OCI-LY3 (cell line): ENCODE measurements at regions not wholly inside any gene's neighbourhood (a gene's known extent, or its start where the extent isn't known, plus 50 kb on each side); places are given as distances from the start of the nearest gene placed in this dataset.

Experiments
- EZH2phosphoT487 ChIP-seq: fragments of 200-600 bp; shearing (Covaris generic); IDR thresholded peaks from 2 replicates; pipeline ENCODE4 v1.6.1; 2018; ENCODE audit warnings: antibody characterized with exemption, mixed run types, low read depth
- TF ChIP-seq, protein P1 (sequence below): fragments of 200-600, 300-600 bp; sonication (generic); IDR thresholded peaks from 2 replicates; pipeline ENCODE4 v1.5.1; 2014; ENCODE audit warnings: antibody characterized with exemption, low read length, low read depth

DNA sequence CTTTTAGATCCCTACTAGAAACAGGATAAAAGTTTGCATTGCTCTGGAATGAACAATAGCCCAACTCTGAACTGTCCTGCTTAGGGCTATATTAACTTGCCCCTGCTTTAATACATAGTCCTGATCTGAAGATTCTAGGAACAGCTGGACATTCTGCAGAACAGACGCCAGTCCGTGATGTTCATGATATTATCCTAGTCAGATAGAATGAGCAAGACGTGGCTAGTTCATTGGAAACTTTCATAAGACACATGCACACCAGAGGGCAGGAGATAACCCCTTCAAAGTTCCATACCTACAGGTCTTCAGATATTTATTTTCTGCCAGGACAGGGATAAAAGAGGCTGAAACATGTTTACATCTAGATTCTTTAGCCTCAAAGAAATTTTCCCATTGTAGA lies 75.5 kb upstream of the CLNK start:
- TF ChIP-seq, protein P1, sequence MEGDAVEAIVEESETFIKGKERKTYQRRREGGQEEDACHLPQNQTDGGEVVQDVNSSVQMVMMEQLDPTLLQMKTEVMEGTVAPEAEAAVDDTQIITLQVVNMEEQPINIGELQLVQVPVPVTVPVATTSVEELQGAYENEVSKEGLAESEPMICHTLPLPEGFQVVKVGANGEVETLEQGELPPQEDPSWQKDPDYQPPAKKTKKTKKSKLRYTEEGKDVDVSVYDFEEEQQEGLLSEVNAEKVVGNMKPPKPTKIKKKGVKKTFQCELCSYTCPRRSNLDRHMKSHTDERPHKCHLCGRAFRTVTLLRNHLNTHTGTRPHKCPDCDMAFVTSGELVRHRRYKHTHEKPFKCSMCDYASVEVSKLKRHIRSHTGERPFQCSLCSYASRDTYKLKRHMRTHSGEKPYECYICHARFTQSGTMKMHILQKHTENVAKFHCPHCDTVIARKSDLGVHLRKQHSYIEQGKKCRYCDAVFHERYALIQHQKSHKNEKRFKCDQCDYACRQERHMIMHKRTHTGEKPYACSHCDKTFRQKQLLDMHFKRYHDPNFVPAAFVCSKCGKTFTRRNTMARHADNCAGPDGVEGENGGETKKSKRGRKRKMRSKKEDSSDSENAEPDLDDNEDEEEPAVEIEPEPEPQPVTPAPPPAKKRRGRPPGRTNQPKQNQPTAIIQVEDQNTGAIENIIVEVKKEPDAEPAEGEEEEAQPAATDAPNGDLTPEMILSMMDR = peak; percentile 9; the same call in 1 of the 2 replicates
- no peak for TF ChIP-seq EZH2phosphoT487
